ENCODE measurements at regions not wholly inside any gene's neighbourhood (a gene's known extent, or its start where the extent isn't known, plus 50 kb on each side); places are given as distances from the start of the nearest gene placed in this dataset.

GRCh38 chr2:60091894-60092293 lies 461.6 kb downstream of the BCL11A start:
- Histone ChIP-seq H3K36me3 (ENCODE audit: insufficient read depth, low read length) (no peaks in the 10 kb centered on the region), H3K4me1 (ENCODE audit: control insufficient read depth, insufficient read depth, low read length) (no peaks in the 10 kb centered on the region), H3K9ac (ENCODE audit: low read depth, low read length) (no peak overlapping the region), H3K4me3 (ENCODE audit: low read length) (no peak overlapping the region), H3K4me2 (ENCODE audit: low read length) (no peak overlapping the region), H3K9me3 (replicated peaks; ENCODE audit: low read length) (peaks cover 5% of the 10 kb centered on the region), H3K27me3 (ENCODE audit: control insufficient read depth, insufficient read depth, low read length) (no peaks in the 10 kb centered on the region)

- Histone ChIP-seq H3K4me3 (ENCODE audit: low read length) (no peak overlapping the region), H3K9ac (ENCODE audit: low read depth, low read length) (no peak overlapping the region), H3K4me1 (ENCODE audit: control insufficient read depth, insufficient read depth, low read length) (no peaks in the 10 kb centered on the region)
Observed at GRCh38 chr2:60091266-60091665, 462.2 kb downstream of the BCL11A start.

GRCh38 chr2:60079562-60079961 lies 473.9 kb downstream of the BCL11A start:
- Histone ChIP-seq H3K4me1 (ENCODE audit: control insufficient read depth, insufficient read depth, low read length) (no peaks in the 10 kb centered on the region), H3K36me3 (ENCODE audit: insufficient read depth, low read length) (no peaks in the 10 kb centered on the region), H3K27me3 (ENCODE audit: control insufficient read depth, insufficient read depth, low read length) (no peaks in the 10 kb centered on the region), H3K4me3 (ENCODE audit: low read length) (no peak overlapping the region), H3K4me2 (ENCODE audit: low read length) (no peak overlapping the region), H3K9me3 (replicated peaks; ENCODE audit: low read length) (peaks cover 4% of the 10 kb centered on the region), H3K9ac (ENCODE audit: low read depth, low read length) (no peak overlapping the region)

More at GRCh38 chr2:60091266-60091665, 462.2 kb downstream of the BCL11A start:
- H3K9me3 ChIP-seq (replicated peaks; ENCODE audit: low read length): no peaks in the 10 kb centered on the region
- H3K27me3 ChIP-seq (ENCODE audit: control insufficient read depth, insufficient read depth, low read length): no peaks in the 10 kb centered on the region
- no peaks in the 10 kb centered on the region for H3K36me3 ChIP-seq (ENCODE audit: insufficient read depth, low read length)
- no peak overlapping the region for H3K4me2 ChIP-seq (ENCODE audit: low read length)

- Histone ChIP-seq H3K4me2 (ENCODE audit: low read length) (no peak overlapping the region), H3K4me3 (ENCODE audit: low read length) (no peak overlapping the region), H3K4me1 (ENCODE audit: control insufficient read depth, insufficient read depth, low read length) (no peaks in the 10 kb centered on the region), H3K27me3 (ENCODE audit: control insufficient read depth, insufficient read depth, low read length) (no peaks in the 10 kb centered on the region), H3K36me3 (ENCODE audit: insufficient read depth, low read length) (no peaks in the 10 kb centered on the region), H3K9ac (ENCODE audit: low read depth, low read length) (no peak overlapping the region), H3K9me3 (replicated peaks; ENCODE audit: low read length) (peaks cover 2% of the 10 kb centered on the region)
Observed at GRCh38 chr2:60075048-60075447, 478.4 kb downstream of the BCL11A start.

- no peaks in the 10 kb centered on the region for H3K36me3 ChIP-seq (ENCODE audit: insufficient read depth, low read length)
- no peak overlapping the region for H3K4me3 ChIP-seq (ENCODE audit: low read length)
- H3K4me1 ChIP-seq (ENCODE audit: control insufficient read depth, insufficient read depth, low read length): no peaks in the 10 kb centered on the region
- no peak overlapping the region for H3K4me2 ChIP-seq (ENCODE audit: low read length)
- H3K9me3 ChIP-seq (replicated peaks; ENCODE audit: low read length): no peaks in the 10 kb centered on the region
- no peaks in the 10 kb centered on the region for H3K27me3 ChIP-seq (ENCODE audit: control insufficient read depth, insufficient read depth, low read length)
- no peak overlapping the region for H3K9ac ChIP-seq (ENCODE audit: low read depth, low read length)
Observed at GRCh38 chr2:60073201-60073600, 480.3 kb downstream of the BCL11A start.

GRCh38 chr2:60072609-60073008 lies 480.8 kb downstream of the BCL11A start:
- Histone ChIP-seq H3K9ac (ENCODE audit: low read depth, low read length) (no peak overlapping the region), H3K4me3 (ENCODE audit: low read length) (no peak overlapping the region), H3K4me1 (ENCODE audit: control insufficient read depth, insufficient read depth, low read length) (no peaks in the 10 kb centered on the region), H3K9me3 (replicated peaks; ENCODE audit: low read length) (no peaks in the 10 kb centered on the region), H3K27me3 (ENCODE audit: control insufficient read depth, insufficient read depth, low read length) (no peaks in the 10 kb centered on the region), H3K4me2 (ENCODE audit: low read length) (no peak overlapping the region), H3K36me3 (ENCODE audit: insufficient read depth, low read length) (no peaks in the 10 kb centered on the region)

GRCh38 chr2:60071490-60071831 lies 482.0 kb downstream of the BCL11A start:
- Histone ChIP-seq H3K9me3 (replicated peaks; ENCODE audit: low read length) (no peaks in the 10 kb centered on the region), H3K4me1 (ENCODE audit: control insufficient read depth, insufficient read depth, low read length) (no peaks in the 10 kb centered on the region), H3K4me2 (ENCODE audit: low read length) (no peak overlapping the region), H3K9ac (ENCODE audit: low read depth, low read length) (no peak overlapping the region), H3K4me3 (ENCODE audit: low read length) (no peak overlapping the region), H3K27me3 (ENCODE audit: control insufficient read depth, insufficient read depth, low read length) (no peaks in the 10 kb centered on the region), H3K36me3 (ENCODE audit: insufficient read depth, low read length) (no peaks in the 10 kb centered on the region)

- no peak overlapping the region for H3K9ac ChIP-seq (ENCODE audit: low read depth, low read length)
- no peaks in the 10 kb centered on the region for H3K9me3 ChIP-seq (replicated peaks; ENCODE audit: low read length)
- H3K4me3 ChIP-seq (ENCODE audit: low read length): no peak overlapping the region
- H3K4me2 ChIP-seq (ENCODE audit: low read length): no peak overlapping the region
- no peaks in the 10 kb centered on the region for H3K27me3 ChIP-seq (ENCODE audit: control insufficient read depth, insufficient read depth, low read length)
- H3K4me1 ChIP-seq (ENCODE audit: control insufficient read depth, insufficient read depth, low read length): no peaks in the 10 kb centered on the region
- H3K36me3 ChIP-seq (ENCODE audit: insufficient read depth, low read length): no peaks in the 10 kb centered on the region
Observed at GRCh38 chr2:60070736-60071489, 482.5 kb downstream of the BCL11A start.

GRCh38 chr2:60070196-60070595 lies 483.3 kb downstream of the BCL11A start:
- no peak overlapping the region for H3K9ac ChIP-seq (ENCODE audit: low read depth, low read length)
- no peaks in the 10 kb centered on the region for H3K27me3 ChIP-seq (ENCODE audit: control insufficient read depth, insufficient read depth, low read length)
- H3K4me2 ChIP-seq (ENCODE audit: low read length): no peak overlapping the region
- H3K36me3 ChIP-seq (ENCODE audit: insufficient read depth, low read length): no peaks in the 10 kb centered on the region
- H3K9me3 ChIP-seq (replicated peaks; ENCODE audit: low read length): no peaks in the 10 kb centered on the region
- no peak overlapping the region for H3K4me3 ChIP-seq (ENCODE audit: low read length)
- H3K4me1 ChIP-seq (ENCODE audit: control insufficient read depth, insufficient read depth, low read length): no peaks in the 10 kb centered on the region

- no peaks in the 10 kb centered on the region for H3K27me3 ChIP-seq (ENCODE audit: control insufficient read depth, insufficient read depth, low read length)
- H3K36me3 ChIP-seq (ENCODE audit: insufficient read depth, low read length): no peaks in the 10 kb centered on the region
- H3K4me3 ChIP-seq (ENCODE audit: low read length): no peak overlapping the region
- H3K9me3 ChIP-seq (replicated peaks; ENCODE audit: low read length): no peaks in the 10 kb centered on the region
- H3K4me2 ChIP-seq (ENCODE audit: low read length): no peak overlapping the region
- H3K9ac ChIP-seq (ENCODE audit: low read depth, low read length): no peak overlapping the region
- H3K4me1 ChIP-seq (ENCODE audit: control insufficient read depth, insufficient read depth, low read length): no peaks in the 10 kb centered on the region
Observed at GRCh38 chr2:60068755-60069154, 484.7 kb downstream of the BCL11A start.

- no peak overlapping the region for H3K9ac ChIP-seq (ENCODE audit: low read depth, low read length)
- no peak overlapping the region for H3K4me2 ChIP-seq (ENCODE audit: low read length)
- no peaks in the 10 kb centered on the region for H3K9me3 ChIP-seq (replicated peaks; ENCODE audit: low read length)
- H3K4me3 ChIP-seq (ENCODE audit: low read length): no peak overlapping the region
- H3K36me3 ChIP-seq (ENCODE audit: insufficient read depth, low read length): no peaks in the 10 kb centered on the region
- no peaks in the 10 kb centered on the region for H3K27me3 ChIP-seq (ENCODE audit: control insufficient read depth, insufficient read depth, low read length)
- no peaks in the 10 kb centered on the region for H3K4me1 ChIP-seq (ENCODE audit: control insufficient read depth, insufficient read depth, low read length)
Observed at GRCh38 chr2:60067006-60067405, 486.4 kb downstream of the BCL11A start.

GRCh38 chr2:60066096-60066839 lies 487.2 kb downstream of the BCL11A start:
- Histone ChIP-seq H3K4me1 (ENCODE audit: control insufficient read depth, insufficient read depth, low read length) (no peaks in the 10 kb centered on the region), H3K27me3 (ENCODE audit: control insufficient read depth, insufficient read depth, low read length) (no peaks in the 10 kb centered on the region), H3K4me2 (ENCODE audit: low read length) (no peak overlapping the region), H3K4me3 (ENCODE audit: low read length) (no peak overlapping the region), H3K9me3 (replicated peaks; ENCODE audit: low read length) (no peaks in the 10 kb centered on the region), H3K36me3 (ENCODE audit: insufficient read depth, low read length) (no peaks in the 10 kb centered on the region), H3K9ac (ENCODE audit: low read depth, low read length) (no peak overlapping the region)

Data from skeletal muscle satellite cell (primary cell).